Stimulated activated CD4-positive, alpha-beta T cell treated with anti-CD3 and anti-CD28 coated beads, Interleukin-12 subunit alpha, Interleukin-12 subunit beta, amount 100 ng/mL, for 48 hours (primary cell): ENCODE measurements at regions not wholly inside any gene's neighbourhood (a gene's known extent, or its start where the extent isn't known, plus 50 kb on each side); places are given as distances from the start of the nearest gene placed in this dataset.

ENCODE experiments used
- DNase-seq, 3 donors: peaks; one replicate each; pipeline ENCODE4 v3.0.0-alpha.2; 2020; ENCODE audit warnings: low read depth in 2 of 3, low spot score in 1 of 3

DNA sequence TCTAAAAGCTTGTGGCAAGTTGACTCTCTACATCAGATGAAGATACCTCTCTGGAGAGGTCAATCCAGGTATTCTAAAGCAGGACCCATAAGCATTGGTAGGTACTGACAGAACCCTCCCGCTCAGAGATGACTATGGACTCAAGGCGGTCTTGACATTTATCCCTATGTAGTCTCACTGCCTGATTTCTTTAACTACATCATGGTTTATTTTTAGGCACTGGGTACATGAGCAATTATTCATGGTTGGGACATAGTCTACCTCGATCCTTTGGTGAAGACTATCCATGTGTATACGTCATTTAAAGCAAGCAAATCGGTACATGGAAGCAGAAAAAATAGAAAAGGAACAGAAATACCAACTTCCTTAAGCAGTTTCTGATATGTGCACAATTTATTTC lies 136.2 kb upstream of the TAB2 start:
- no peak for DNase-seq

DNA sequence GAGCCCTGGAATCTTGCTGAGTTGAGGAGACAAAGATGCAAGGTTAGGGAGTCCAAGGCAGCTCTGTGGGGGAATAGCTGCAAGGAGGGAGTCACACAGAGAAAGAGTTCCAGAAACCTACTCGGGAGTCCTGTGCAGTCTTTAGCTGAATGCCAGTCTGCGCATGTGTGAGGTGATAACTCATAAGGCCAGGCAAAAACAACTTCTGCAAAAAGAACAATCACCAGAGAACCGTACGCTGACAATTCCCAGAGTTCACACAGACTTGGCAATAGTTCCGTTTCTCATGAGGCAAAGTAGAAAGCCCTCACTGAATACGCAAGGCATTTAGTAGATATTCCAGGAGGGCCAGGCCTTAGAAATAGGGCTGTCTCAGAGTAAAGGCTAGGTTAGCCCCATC lies 135.2 kb upstream of the TAB2 start:
- DNase-seq, result no peak

- no peak for DNase-seq
Observed at GRCh38 chr6:149184523-149184922, 133.0 kb upstream of the TAB2 start.

DNA sequence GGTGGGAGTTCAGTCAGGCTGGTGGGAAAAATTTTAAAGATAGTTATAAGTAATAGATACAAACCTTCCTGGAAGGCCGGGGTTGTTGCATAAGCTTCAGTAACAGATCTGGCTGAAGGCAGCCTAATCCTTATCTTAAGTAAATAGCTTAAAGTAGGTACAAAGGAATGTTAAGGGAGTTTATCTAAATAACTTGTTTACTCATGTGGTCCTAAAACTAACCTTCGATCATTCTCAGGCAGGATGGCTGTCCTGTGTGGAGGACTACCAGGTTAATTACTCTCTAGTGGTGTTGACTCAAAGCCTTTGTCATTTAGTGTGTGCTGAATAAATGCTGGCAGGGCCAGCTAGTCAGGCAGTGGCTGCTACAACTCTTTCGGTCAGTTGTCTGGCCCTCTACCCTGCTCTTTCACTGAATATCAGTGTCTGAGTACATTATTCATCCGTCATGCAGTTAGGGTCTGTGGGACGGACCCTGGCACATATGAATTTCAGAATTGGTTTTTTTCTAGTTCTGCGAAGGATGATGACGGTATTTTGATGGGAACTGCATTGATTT lies 131.6 kb upstream of the TAB2 start:
- DNase-seq, result no peak

DNA sequence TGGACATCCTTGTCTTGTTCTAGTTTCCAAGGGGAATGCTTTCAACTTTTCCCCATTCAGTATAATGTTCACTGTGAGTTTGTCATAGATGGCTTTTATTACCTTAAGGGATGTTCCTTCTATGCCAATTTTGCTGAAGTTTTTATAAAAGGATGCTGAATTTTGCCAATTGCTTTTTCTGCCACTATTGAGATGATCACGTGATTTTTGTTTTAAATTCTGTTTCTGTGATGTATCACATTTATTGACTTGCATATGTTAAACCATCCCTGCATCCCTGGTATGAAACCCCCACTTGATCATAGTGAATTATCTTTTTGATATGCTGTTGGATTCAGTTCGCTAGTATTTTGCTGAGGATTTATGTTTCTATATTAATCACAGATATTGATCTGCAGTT lies 130.6 kb upstream of the TAB2 start:
- no peak for DNase-seq

DNA sequence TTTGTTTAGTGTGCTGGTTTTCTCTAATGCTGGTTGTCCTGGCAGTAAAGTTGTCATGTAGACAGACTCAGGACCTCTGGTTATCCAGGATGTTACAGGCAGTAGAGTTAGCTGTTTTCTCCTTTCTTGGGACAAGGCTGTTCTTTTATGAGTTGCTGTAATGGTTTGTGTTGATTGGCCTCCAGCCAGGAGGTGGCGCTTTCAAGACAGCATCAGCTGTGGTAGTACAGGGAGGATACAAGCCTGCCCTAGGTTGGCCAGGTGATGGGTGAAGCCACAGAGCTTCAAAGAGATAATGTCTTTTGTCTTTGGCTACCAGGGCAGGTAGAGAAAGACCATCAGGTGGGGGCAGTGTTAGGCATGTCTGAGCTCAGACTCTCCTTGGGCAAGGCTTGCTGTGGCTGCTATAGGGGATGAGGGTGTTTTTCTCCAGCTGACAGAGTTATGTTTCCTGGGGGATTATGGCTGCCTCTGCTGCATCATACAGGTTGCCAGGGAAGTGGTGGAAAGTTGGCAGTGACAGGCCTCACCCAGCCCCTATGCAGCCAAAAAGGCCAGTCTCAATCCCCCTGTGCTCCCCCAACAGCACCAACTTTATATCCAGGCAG lies 127.2 kb upstream of the TAB2 start:
- peak; percentile 50 to 65 (median 55) for DNase-seq

DNA sequence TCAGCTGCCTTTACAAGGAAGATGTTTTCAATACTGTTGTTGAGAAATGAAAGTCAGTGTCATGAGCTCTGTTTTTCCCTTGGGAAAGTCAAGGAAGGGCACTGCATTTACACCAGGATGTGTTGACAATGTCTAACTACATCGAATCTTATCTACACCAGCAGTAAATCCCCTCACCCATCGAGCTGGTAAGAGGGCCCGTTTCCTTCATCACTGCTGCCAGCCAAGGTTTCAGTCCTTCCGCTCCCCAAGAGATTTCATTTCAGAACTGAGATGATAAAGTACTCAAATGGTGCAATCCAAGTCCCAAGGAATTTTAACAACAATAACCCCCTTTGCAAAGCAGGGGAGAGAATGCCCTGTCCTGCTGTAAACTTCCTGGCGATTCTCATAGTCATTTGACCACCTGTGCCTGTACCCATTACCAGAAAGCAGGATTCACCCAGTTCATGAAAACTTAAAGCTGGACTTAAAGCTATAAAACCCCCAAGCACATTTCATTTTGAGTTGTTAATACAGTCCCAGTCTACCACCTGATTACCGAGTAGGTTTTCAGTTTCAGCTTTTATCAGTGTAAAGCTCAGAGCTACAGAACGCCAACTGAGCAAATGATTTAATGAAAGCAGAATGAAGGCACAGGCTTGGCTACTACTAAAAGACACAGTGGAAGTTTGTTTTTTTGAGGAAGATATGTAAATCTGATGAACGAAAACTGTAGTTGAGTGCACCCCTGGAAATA lies 122.5 kb upstream of the TAB2 start:
- no peak for DNase-seq

- DNase-seq, result no peak
Observed at GRCh38 chr6:149196091-149196490, 121.4 kb upstream of the TAB2 start.

- no peak for DNase-seq
Observed at GRCh38 chr6:149197482-149197881, 120.0 kb upstream of the TAB2 start.

- no peak for DNase-seq
Observed at GRCh38 chr6:149198265-149198664, 119.2 kb upstream of the TAB2 start.

- no peak for DNase-seq
Observed at GRCh38 chr6:149200282-149200945, 117.1 kb upstream of the TAB2 start.

DNA sequence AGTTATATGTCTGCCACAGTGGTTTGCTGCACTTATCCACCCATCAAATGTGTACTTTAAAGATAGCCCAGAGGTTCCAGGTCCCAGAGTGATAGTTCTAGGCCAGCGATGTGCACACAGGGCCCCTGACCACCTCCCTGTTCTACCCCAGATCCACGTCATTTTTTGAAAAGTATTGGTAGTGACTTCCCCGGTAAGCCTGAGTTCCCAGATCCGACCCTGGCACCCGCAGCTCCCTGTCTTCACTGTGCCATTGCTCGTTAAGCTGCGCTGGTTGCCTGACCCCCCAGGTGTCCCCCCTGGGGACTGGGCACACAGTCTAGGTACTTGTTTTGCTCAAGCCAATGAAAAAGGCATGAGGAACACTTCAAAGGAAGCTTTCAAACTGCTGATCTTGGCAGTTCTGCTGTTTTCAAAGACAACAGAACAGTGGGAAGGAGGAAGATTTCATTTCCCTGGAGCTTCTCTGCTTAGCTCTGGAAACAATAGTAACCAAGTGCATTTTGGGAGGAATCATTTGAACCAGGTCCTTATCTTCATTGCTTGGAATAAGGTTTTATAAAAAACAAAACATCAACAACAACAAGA lies 116.3 kb upstream of the TAB2 start:
- no peak for DNase-seq

DNA sequence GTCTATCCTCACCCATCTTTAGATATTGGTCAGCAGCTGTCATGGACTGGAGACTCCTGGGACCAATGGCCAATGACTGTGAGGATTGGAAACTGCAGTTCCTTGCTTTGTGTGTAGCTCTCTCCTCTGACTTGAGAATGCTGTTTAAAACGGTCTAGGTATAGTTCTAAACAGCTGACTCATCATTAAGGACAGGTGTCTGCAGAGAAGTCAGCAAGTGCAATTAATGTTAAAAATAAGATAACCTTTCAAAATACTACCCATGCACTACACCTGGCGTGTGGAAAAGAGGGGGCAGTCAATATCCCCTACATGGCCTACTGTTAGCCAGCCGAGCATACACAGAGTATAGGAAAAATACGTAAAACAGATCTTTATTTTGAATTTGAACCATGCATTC lies 115.4 kb upstream of the TAB2 start:
- DNase-seq, result no peak

DNA sequence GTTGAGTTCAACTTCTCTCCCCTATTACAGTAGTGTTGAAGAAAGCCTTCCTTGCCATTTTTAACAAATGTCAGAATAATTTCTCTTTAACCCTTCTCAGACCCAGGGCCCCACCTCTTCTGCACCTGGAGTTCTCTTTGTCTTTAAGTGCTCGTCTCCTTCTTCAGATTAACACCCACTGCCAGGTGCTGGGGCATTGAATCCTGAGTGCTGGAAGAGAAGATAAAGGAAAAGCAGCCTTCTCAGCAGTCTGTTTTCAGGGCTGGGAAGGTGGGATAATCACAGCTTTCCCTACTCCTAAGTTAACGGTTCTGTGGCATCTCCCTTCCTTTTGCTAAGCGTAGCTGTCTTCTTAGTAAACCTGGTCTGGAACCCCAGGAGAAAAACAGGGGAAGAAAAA lies 114.6 kb upstream of the TAB2 start:
- no peak for DNase-seq

GRCh38 chr6:149203509-149203908 lies 114.0 kb upstream of the TAB2 start:
- no peak for DNase-seq

DNA sequence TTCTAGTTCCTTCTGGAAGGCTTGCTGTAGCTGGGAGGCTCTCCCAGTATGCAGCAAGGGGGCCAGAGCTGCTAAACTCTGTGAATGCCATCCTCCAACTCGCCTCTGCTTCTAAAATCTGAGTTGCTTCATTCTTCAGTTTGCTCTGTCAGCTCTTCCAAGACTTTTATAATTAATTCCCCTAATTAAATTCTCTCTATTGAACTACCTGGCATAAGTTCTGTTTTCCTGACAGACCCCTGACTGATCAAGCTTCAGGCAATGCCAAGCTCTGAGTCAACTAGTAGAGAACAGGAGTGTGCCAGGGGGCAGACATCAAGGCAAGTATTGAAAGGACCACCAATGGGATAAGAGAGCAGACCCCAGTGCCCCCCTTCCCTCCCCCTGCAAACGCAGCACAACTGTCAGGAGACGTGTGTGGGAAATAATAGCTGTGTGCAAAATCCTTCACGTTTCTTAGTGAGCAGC lies 109.3 kb upstream of the TAB2 start:
- DNase-seq, result no peak

DNA sequence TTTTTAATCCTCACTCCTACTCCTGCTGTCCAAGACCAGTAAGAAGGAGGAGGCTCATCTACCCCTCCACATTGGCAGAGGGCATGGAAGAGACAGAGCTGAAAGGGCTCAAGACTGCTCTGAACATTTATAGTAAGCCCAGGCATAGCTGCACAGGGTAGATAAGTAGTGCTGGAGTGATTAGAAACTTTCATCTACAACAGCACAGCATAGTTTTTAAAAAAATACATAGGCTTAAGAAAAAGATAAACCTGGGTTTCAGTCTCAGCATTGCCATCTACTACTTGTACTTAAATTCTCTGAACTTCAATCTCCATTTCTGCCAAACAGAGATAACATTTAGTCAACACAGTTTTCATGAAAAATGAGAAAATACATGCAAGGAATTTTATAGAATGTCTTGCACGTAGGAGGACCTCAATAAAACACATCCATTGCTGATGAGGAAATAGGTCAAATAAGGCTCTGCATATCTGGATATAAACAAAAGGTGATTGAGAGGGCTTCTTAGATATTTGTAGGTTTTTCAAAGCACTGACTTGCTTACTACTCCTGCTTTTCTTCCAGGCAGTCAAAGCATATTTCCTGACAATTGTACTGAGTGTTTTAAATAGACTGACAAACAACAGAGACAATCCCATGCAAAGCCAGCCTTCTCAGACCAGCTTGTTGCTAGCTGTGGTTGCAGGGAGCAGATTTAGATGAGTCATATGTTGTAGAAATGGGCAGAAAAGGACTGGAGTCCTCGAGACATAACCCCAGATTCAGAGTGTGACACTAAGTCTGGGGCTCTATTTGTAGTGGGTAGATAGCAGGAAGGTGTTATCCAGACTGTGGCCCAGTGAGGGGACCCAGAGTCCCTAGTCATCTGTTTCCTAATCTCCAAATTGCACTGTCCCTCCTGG lies 107.4 kb upstream of the TAB2 start:
- no peak for DNase-seq

DNA sequence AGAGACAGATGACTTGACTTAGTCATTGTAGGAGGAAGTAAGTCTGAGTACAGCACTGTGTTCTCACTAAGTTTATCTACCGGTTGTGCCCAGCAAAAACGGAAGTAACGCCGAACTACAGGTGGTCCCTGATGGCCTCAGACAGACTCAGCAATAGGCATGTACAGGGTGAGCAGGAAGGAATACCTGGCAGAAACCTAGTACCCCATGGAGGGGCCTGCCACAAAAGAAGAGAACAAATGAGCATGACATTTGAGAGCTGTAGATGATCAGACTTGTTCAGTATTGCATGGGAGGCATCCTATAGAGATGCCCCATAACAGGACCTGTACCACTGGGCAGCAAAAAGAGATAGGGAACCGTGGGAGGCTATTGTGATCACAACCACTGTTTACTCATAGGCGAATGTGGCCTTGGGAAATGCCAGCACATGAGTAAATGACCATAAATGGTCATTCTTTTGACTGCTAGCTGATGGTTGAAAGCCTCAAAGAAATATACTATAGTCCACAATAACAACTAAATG lies 106.4 kb upstream of the TAB2 start:
- DNase-seq, result no peak

- no peak for DNase-seq
Observed at GRCh38 chr6:149212206-149212605, 105.3 kb upstream of the TAB2 start.
